Transverse colon (tissue), 4 donors: ENCODE measurements at regions not wholly inside any gene's neighbourhood (a gene's known extent, or its start where the extent isn't known, plus 50 kb on each side); places are given as distances from the start of the nearest gene placed in this dataset.

ENCODE experiments used
- DNase-seq: peaks from one replicate; pipeline ENCODE4 v3.0.0-alpha.2; 2019
- H3K27ac ChIP-seq, 4 donors: fragments of 200-600 bp; sonication (generic); 2 replicates each; pipeline ENCODE4 v1.5.1; 2016 to 2018; ENCODE audit warnings: inconsistent platforms in 4 of 4
- H3K27me3 ChIP-seq: fragments of 200-600 bp; sonication (generic); 2 replicates; pipeline ENCODE4 v1.5.1; 2017; ENCODE audit warnings: inconsistent platforms
- H3K36me3 ChIP-seq, 4 donors: fragments of 200-600 bp; sonication (generic); 2 replicates each; pipeline ENCODE4 v1.5.1; 2017 to 2019; ENCODE audit warnings: inconsistent platforms in 4 of 4
- H3K4me1 ChIP-seq, 4 donors: fragments of 200-600 bp; sonication (generic); 2 replicates each; pipeline ENCODE4 v1.5.1; 2017 to 2020; ENCODE audit warnings: inconsistent platforms in 4 of 4
- H3K4me3 ChIP-seq, 4 donors: fragments of 200-600 bp; sonication (generic); 1 replicate in 1 of 4; 2 replicates in 3 of 4; pipeline versions ENCODE4 v1.5.1 to v1.6.1; 2017 to 2019; ENCODE audit warnings: inconsistent platforms in 4 of 4
- H3K9me3 ChIP-seq, 2 donors: fragments of 200-600 bp; sonication (generic); 2 replicates each; pipeline ENCODE4 v1.5.1; 2017 to 2019; ENCODE audit warnings: inconsistent platforms in 2 of 2
- CTCF ChIP-seq, 5 experiments: fragments of 200-600 bp in 3 of 5; fragments of 450-650 bp in 2 of 5; sonication (generic) in 3 of 5; IDR thresholded peaks; 1 replicate in 2 of 5; 2 replicates in 3 of 5; pipeline ENCODE4 v1.5.1; 2016 to 2017; ENCODE audit warnings: antibody characterized with exemption in 5 of 5, inconsistent platforms in 3 of 5, mild to moderate bottlenecking in 2 of 5, moderate library complexity in 1 of 5
- EP300 ChIP-seq: sonication (generic); formaldehyde crosslinking; IDR thresholded peaks from one replicate; pipeline ENCODE4 v1.6.1; 2017; ENCODE audit warnings: antibody characterized with exemption, low read depth
- POLR2A ChIP-seq: fragments of 450-650 bp; IDR thresholded peaks from one replicate; pipeline ENCODE4 v1.6.1; 2016; ENCODE audit warnings: antibody characterized with exemption, mild to moderate bottlenecking, moderate library complexity
- POLR2AphosphoS5 ChIP-seq, 3 donors: sonication (generic); formaldehyde crosslinking; IDR thresholded peaks; one replicate each; pipeline ENCODE4 v1.6.1; 2016; ENCODE audit warnings: antibody characterized with exemption in 3 of 3
- WGBS, 2 donors: methylation state at CpG; one replicate each; pipeline ENCODE4 v1.1.5; 2018; ENCODE audit warnings: low coverage in 1 of 2; 5-methylcytosine and 5-hydroxymethylcytosine counted together
- in situ Hi-C, 4 donors: fragments of 200-750 bp; cut with MboI; loops; one replicate each; pipeline versions ENCODE4 v1.15.0 to v1.15.1; 2017; ENCODE audit warnings: low sequenced_read_pairs in 3 of 4, low pct_ligation_motif_present in 1 of 4, low pct_unique_long_range_greater_than_20kb in 1 of 4
- intact Hi-C: fragments of 100-400 bp; cut with DNase I; formaldehyde crosslinking; loops from one replicate; pipeline ENCODE4 v1.15.1; 2023; ENCODE audit warnings: low total_unique reads

DNA sequence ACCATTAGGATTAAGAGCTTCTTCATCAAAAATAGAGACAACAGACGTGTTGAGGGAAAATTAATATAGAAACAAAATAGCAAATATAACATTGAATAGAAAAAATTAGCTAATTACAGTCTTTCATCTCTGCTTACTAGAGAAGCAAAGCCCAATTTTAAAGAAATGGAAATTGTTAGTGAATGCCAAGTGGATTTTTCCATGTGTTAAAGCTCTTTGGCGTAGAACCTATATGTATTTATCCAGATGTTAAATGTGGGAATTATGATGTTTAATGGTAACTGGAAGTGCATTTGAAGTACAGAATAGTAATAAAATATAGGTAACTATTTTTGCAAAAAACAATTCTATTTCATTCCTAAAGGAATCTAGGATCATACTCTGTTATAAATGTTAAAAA, 212.0 kb upstream of the COL3A1 start:
- Histone ChIP-seq H3K4me1 (no peaks in the 10 kb centered on the region), H3K9me3 (peaks cover 4 to 5% of the 10 kb centered on the region in 2 donors), H3K27ac (no peak overlapping the region), H3K36me3 (no peaks in the 10 kb centered on the region), H3K27me3 (no peaks in the 10 kb centered on the region), H3K4me3 (no peak overlapping the region)
- DNase-seq, result no peak
- in situ Hi-C loops (no loop called here), intact Hi-C loops (no loop called here)
- 77 to 79% methylated on average over 2 of the region's 2 CpGs for WGBS, 2 donors
- TF ChIP-seq POLR2AphosphoS5 (IDR thresholded peaks at IDR 0.05), result no peak
- no peak for TF ChIP-seq CTCF (IDR thresholded peaks at IDR 0.05)
- no peak for TF ChIP-seq EP300
- no peak for TF ChIP-seq POLR2A

DNA sequence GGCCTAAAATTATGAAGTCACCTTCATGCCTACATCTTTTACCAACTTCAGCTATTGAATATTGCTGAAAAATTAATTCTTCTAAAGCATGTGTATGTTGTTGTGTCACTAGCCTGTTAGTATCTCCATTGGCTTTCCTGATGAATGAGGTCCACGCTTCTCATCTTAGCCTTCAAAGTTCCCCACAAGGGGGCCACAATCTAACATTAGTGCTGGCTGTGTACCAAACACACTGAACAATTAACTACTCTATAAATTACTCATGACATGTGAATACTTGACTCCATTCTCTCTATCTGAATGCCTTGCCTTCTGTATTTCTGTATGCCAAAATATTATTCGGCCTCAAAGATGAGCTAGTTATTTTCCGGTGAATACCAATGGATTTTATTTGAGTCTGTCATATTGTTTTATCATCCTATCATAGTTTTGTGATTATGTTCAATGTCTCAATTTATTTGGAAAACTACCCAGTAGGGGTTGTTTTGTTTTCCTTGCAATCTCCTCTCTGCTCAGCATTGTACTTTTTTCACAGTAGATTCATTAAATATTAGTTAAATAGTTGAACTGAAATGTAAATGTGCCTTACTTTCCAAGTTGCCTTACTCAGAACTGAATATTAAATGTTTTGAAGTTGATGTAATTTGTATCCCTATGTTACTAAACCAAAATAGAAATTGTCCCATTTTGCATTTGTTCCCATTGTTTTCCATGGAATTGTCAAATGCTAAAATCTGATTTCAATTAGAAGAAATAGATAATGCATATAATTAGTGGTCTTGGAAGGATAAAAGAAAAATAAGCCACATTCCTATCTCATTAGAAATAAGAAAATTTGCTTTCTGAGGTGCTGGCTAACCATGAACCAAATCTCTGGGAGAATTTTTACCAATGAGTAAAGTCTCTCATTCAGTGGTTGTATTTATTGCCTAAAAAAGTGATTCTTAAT, 208.4 kb upstream of the COL3A1 start:
- H3K9me3 ChIP-seq, result no peaks in the 10 kb centered on the region
- no peak for TF ChIP-seq POLR2A
- TF ChIP-seq CTCF (IDR thresholded peaks at IDR 0.05), result no peak
- no peak for TF ChIP-seq EP300
- TF ChIP-seq POLR2AphosphoS5 (IDR thresholded peaks at IDR 0.05), result no peak
- H3K36me3 ChIP-seq, result no peaks in the 10 kb centered on the region
- in situ Hi-C loops, result no loop called here
- H3K4me3 ChIP-seq, result no peak overlapping the region
- H3K27ac ChIP-seq, result no peak overlapping the region
- no peak for DNase-seq
- intact Hi-C loops, result no loop called here
- H3K27me3 ChIP-seq, result no peaks in the 10 kb centered on the region
- 70 to 77% methylated on average over 3 of the region's 3 CpGs for WGBS, 2 donors
- H3K4me1 ChIP-seq, result no peaks in the 10 kb centered on the region

GRCh38 chr2:188766471-188766856, 207.7 kb upstream of the COL3A1 start:
- H3K9me3 ChIP-seq, result no peaks in the 10 kb centered on the region
- intact Hi-C loops (no loop called here), in situ Hi-C loops (no loop called here)
- no peak for DNase-seq
- no peaks in the 10 kb centered on the region for H3K4me1 ChIP-seq
- TF ChIP-seq POLR2A, result no peak
- TF ChIP-seq POLR2AphosphoS5 (IDR thresholded peaks at IDR 0.05), result no peak
- TF ChIP-seq EP300, result no peak
- TF ChIP-seq CTCF (IDR thresholded peaks at IDR 0.05), result no peak
- WGBS, 2 donors, result 94 to 98% methylated on average over 3 of the region's 3 CpGs
- H3K36me3 ChIP-seq, result no peaks in the 10 kb centered on the region
- H3K4me3 ChIP-seq, result no peak overlapping the region
- no peak overlapping the region for H3K27ac ChIP-seq
- H3K27me3 ChIP-seq, result no peaks in the 10 kb centered on the region

GRCh38 chr2:188767176-188767575, 207.0 kb upstream of the COL3A1 start:
- H3K27me3 ChIP-seq, result no peaks in the 10 kb centered on the region
- TF ChIP-seq POLR2AphosphoS5 (IDR thresholded peaks at IDR 0.05) (no peak), CTCF (IDR thresholded peaks at IDR 0.05) (no peak), EP300 (no peak), POLR2A (no peak)
- no peaks in the 10 kb centered on the region for H3K36me3 ChIP-seq
- H3K9me3 ChIP-seq, result no peaks in the 10 kb centered on the region
- in situ Hi-C loops (no loop called here), intact Hi-C loops (no loop called here)
- H3K4me1 ChIP-seq, result no peaks in the 10 kb centered on the region
- no peak overlapping the region for H3K4me3 ChIP-seq
- DNase-seq, result no peak
- no peak overlapping the region for H3K27ac ChIP-seq
- 54 to 63% methylated on average over 1 of the region's 1 CpG for WGBS, 2 donors
